GM19438 (cell line): ENCODE measurements at regions not wholly inside any gene's neighbourhood (a gene's known extent, or its start where the extent isn't known, plus 50 kb on each side); places are given as distances from the start of the nearest gene placed in this dataset.

Experiments
- ATAC-seq: cut with Tn5 transposase; IDR thresholded peaks from one replicate; pipeline ENCODE4 v1.9.1; 2021; ENCODE audit warnings: low read depth; ENCODE audit not compliant: unreplicated experiment

DNA sequence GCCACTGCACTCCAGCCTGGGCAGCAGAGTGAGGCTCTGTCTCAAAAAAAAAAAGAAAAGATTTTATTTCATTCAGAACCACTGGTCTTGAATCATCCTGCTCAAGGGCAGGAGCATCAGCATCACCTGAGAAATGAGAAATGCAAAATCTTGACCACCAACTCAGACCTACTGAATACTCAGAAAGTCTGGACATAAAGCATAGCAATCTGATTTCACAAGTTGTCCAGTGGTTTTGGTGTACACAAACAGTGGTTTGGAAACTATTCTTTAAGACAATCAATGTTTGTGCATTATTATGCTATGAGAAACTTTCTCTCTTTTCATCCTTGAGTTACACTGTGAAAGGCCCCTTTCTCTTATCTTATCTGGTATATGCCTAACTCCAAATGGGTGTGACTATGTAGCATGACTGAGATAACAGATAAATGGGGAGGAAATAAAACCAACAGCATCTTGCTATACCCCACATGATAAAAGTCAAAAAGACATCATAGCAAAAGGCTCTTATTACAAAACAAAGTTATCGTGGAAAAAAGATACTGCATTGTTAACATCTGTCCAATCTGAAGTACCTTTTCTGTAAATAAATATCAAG lies 174.2 kb upstream of the STT3B start:
- ATAC-seq = no peak

GRCh38 chr3:31361371-31362273 lies 171.1 kb upstream of the STT3B start:
- no peak for ATAC-seq

- no peak for ATAC-seq
Measured at GRCh38 chr3:31364188-31364587, 168.5 kb upstream of the STT3B start.

DNA sequence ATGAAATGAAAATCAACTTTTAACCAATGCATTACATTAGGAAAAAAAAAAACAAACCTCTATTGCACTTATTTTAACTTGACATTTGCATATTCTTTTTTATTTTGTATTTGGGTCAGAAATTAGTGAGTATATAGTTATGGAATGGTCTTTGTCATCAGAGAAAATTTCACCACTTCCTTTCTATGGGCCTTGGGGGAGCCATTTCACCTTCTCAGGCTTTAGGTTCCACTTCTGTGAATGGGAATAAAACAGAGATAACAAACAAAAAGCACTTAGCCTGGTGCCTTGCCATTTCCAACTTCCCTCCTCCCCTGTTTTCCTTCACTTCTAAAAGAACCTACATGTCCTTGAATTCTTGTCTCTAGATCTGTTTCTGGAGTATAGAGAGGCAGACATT lies 168.0 kb upstream of the STT3B start:
- no peak for ATAC-seq

DNA sequence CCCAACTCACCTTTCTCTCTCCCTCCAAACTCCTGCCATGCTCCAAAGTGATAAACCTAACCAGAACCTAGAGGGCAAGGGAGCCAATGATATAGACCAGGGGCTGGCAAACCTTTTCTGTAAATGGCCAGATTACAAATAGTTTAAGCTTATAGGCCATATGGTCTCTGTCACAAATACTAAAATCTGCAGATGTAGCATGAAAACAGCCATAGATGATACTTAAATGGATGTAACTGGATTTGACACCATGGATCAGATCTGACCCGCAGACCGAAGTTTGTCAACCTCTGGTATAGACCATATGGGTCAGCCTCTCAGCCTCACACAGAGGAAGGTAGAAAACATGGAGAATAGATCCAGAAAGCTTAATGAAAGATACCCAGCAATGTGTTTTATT lies 165.2 kb upstream of the STT3B start:
- no peak for ATAC-seq

- no peak for ATAC-seq
Measured at GRCh38 chr3:31369637-31370379, 162.9 kb upstream of the STT3B start.

GRCh38 chr3:31370380-31370666 lies 162.4 kb upstream of the STT3B start:
- ATAC-seq = no peak

GRCh38 chr3:31370681-31371080 lies 162.0 kb upstream of the STT3B start:
- no peak for ATAC-seq

DNA sequence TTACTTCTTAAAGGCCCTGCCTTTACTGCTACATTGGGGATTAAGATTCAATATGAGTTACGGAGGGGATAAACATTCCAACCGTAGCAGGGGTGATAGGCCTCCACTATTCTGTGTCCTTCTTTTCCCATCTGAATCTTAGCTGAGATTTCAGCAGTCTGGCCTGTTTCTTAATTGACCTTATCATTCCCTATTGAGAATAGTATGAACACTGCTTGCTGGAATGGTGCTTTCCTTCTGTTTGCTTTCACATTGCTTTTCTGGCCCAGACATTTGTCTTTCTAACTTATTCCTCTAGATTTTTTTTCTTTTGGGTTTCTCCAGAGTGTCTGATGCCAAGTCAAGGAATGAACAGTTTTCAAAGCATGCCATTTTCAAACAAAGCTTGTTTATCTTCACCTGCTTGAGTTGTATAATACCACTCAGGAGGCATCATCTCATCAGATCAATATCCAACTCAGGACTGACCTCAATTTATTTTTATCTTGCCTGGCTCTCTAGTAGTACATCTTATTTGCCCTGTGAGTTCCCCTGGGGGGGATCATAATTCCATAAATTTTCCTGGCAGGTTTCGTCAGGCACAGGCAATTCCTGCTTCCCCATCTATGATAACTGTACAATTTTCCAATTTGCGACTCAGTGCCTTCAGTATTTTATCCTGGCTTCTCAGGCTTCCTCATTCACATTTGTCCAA lies 161.1 kb upstream of the STT3B start:
- ATAC-seq = no peak

DNA sequence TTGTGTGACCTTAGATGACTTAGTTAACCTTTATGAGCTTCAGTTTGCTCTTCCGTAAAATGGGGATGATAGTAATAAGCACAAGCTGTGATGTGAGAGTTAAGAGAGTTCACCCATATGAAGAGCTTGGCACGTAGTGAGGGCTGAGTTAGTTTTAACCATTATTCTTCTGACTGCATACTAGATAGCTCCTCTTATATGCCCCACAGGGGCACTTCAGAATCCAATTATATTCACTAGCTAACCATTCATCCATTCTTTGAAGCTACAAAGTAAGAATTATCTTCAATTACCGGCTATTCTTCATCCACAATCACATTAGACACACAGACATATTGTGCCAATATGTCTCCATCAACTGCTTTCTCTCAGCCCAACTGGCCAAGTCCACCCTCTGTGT lies 159.0 kb upstream of the STT3B start:
- ATAC-seq = no peak

DNA sequence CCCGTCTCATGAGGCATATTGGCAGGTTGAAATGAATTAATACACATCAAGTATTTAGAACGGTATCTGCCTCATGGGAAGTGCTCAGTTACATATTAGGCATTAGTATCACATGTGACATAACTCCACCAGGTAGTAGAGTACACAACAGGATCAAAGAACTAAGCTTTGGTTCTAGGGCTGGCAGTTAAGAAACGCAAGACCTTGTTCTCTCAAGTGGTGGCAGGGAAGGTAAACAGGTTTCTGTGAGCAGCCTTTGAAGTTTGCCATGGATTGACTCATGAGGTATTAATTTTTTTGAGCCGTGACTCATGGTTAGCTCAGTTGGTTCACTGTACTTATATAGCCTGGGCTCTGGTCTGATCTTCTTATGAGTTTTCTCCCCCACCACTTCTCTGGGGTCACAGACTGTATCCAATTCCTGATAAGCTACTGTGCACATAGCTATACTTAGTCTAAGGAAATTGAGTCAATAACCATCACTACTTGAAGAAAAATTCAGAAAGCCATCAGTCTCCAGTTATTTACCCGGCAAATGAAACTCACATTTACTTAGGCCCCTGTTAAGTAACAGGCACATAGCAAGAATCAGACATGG lies 155.6 kb upstream of the STT3B start:
- no peak for ATAC-seq

- ATAC-seq = no peak
Measured at GRCh38 chr3:31378231-31378630, 154.5 kb upstream of the STT3B start.

GRCh38 chr3:31379598-31379997 lies 153.1 kb upstream of the STT3B start:
- ATAC-seq = no peak

DNA sequence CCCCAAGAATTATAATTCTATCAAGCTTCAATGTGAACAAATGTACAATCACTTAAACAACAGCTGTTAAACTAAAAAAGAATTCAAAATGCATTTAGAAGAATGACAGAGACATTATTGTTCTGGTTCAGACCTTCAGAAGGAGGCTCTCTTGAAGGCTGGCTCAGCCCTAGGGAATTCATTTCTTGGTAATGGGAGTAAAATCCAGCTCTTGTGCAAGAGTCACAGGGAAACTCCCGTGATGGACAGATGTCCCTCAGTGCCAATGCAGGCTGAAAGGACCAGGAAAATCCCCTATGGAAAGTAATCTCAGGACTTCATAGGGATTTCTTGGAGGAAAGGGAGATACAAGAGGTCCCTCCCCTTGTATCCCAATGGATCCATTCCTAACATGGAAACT lies 149.9 kb upstream of the STT3B start:
- ATAC-seq = no peak

GRCh38 chr3:31384117-31384516 lies 148.6 kb upstream of the STT3B start:
- no peak for ATAC-seq

DNA sequence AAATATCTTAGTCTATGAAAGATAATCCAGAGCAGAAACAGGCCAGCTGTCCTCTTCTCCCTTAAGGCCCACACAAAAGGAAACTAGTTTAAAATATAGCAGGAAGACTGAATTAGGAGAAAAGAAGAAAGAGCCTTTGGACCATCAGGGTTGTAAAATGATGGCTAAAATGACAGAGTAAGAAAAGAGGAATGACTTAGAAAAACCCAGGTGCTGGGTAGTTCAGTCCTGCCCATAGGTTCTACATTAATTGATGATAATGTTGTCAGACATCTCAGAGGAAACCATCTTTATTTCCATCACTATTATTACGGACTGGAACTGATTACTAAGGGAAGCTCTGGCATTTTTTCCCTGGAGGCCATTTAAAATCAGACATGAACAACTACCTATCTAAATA lies 142.8 kb upstream of the STT3B start:
- no peak for ATAC-seq

GRCh38 chr3:31390466-31390865 lies 142.3 kb upstream of the STT3B start:
- ATAC-seq = no peak

GRCh38 chr3:31391150-31391549 lies 141.6 kb upstream of the STT3B start:
- ATAC-seq = no peak

DNA sequence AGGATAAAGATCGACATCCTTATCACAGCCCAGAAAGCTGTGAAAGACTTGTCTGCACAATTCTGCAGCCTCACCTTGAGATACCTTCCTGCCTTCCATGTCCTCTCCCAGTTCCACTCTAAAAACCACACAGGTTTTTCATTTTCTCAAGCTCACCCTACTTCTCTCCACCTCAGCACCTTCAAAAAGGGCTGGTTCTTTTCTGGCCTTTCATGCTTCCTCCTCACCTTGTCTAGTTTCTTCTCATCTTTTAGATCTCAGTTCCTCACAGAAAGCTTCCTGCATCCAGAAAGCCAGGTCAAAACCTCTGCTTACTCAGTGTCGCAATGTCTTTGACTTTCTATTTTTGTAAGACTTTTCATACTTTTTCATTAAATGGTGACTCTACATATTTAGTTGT lies 140.2 kb upstream of the STT3B start:
- ATAC-seq = no peak

DNA sequence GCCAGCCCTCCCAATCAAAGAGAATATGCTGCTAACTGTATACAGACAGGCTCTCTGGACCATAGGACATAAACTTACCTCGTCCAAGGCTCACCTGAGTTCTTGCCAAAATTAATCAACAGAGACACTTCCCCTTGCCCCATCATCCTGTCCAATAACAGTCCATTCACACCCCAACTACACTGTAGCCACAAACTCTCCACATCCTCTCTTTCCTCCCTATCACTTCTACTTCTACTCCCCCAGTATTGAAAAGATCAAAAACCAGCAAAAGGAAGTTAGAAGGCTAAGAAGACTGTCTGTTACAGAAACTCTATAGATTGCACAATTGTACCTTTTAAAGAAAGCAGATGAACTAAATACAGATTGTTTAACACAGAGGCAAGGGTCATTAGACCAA lies 133.5 kb upstream of the STT3B start:
- ATAC-seq = no peak

- no peak for ATAC-seq
Measured at GRCh38 chr3:31402117-31402516, 130.6 kb upstream of the STT3B start.
